ENCODE measurements at regions not wholly inside any gene's neighbourhood (a gene's known extent, or its start where the extent isn't known, plus 50 kb on each side); places are given as distances from the start of the nearest gene placed in this dataset.
A peak's percentile ranks its signal among the peaks of the same experiment; 100 is the strongest.

DNA sequence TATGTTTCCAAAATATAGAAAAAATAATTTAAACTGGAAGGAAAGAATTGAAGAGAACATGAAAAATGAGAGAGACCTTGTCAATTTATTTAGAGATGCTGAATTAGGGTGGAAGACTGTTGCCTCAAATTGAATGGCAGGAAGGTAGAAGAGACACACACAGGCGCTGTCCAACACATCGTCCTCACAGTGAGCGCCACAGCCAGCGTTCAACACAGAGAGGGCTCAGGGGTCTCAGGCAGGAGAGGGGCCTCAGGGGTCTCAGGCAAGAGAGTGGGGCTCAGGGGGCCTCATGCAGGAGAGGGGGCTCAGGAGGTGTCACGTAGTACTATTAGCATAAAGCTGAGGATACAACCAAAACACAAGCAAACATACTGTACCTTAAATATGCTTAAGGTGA lies 65.7 kb downstream of the TMEM18 start:
- DNase-seq (ENCODE audit: low spot score) = no peak

DNA sequence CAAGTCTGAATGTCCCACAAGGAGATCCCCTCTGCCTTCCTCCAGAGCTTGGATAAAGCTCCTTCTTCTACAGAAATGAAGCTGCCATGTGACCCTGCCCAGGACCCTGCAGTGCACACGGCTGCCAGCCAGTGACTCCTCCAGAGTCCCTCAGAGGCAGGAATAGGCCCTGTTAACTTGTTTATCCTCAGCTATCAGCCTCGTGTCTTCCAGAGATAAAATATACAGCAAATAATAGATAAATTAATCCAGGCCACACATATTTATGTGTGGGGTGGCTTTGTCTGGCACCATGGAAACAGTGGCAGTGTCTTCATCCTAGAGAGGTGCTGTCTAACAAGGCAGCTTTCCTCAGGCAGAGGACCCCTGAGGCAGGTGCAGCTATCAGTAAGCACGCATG lies 66.7 kb downstream of the TMEM18 start:
- DNase-seq (ENCODE audit: low spot score) = no peak

DNA sequence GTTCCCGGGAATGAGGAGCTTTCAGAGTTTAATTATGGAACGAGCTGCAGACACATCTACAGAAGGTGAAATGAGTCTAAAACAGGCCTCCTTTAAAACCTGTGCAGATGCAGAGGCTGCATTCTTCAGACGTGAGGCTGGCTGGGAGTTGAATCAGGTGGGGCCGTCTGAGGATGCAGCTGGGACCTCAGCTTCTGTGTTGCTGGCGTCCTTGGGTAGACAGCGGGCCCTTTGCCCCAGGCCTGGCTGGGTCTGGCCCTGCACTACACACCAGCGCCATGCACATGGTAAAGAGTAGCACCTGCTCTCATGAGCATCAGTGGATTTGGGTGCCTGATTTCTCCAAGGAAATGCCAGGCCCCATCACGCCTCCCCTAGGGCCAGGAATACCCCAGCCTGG lies 67.3 kb downstream of the TMEM18 start:
- DNase-seq (ENCODE audit: low spot score) = no peak

DNA sequence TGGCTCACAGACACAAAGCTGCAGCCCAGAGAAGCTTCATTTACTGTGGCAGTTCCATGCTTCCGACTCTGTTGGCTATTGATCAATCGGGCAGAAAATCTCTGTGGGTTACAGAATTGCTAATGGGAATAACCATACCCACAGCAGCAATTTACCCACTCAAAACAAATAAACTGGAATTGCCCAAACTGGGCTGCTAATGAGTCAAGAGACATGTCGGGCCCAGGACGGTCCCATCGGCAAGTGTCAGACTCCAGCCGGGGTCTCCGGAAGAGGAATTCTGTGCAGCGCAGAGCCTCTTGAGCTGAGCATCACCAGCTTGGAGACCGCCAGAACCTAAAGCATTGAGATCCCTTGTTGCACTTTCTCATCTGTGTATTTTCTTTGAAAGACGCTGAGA lies 67.8 kb downstream of the TMEM18 start:
- no peak for DNase-seq (ENCODE audit: low spot score)

DNA sequence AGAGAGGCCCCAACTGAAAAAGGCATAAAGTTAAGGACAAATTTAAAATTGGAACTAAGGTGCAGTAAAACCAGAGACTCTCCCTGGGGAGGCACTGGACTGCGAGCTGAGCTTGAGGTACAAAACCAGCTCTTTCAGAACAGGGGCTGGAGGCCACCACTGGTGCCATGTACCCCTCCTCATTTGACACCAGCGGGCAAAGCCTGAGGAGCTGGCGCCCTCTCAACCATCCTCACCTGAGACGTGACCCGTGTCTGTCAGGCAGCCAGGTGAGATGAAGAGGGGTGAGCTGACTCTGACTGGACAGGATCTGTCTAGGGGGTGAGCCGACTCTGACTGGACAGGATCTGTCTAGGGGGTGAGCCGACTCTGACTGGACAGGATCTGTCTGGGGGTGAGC lies 68.5 kb downstream of the TMEM18 start:
- DNase-seq (ENCODE audit: low spot score) = no peak

DNA sequence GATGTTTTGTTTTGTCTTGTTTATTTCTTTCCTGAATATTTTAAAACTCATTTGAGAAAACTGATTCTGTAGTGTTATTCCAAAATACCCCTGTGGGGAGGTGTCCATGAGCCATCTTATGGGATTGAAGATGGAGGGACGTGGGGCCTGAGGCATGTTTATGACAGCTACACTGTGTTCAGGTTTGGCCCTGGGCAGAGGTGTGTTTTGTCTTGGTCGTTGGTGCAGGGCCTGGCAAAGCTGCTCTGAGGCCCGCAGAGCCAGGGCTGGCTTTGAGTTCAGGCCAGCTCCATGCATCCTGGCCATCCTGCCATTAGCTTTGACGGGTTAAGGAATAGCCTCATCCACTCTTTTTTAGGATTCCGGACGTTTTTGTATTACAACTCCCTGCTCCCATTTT lies 68.9 kb downstream of the TMEM18 start:
- no peak for DNase-seq (ENCODE audit: low spot score)

DNA sequence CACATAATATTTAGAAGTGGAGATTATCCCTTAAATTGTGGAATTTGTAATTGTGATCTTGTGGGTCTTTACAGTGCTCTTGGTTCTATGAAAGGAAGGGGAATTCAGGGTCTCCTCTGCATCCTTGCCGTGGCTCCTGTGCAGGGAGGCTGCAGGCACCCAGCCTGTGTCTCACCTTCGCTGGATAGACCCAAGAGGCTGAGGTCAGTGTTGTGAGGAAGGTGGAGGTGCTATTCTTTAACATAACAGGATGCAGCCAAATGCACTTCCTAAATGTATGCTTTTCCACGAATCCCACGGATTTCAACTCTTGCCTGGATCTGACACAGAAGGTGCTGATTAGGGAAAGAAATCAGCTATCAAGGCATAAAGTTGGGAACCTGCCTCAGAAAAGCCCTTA lies 69.5 kb downstream of the TMEM18 start:
- no peak for DNase-seq (ENCODE audit: low spot score)

DNA sequence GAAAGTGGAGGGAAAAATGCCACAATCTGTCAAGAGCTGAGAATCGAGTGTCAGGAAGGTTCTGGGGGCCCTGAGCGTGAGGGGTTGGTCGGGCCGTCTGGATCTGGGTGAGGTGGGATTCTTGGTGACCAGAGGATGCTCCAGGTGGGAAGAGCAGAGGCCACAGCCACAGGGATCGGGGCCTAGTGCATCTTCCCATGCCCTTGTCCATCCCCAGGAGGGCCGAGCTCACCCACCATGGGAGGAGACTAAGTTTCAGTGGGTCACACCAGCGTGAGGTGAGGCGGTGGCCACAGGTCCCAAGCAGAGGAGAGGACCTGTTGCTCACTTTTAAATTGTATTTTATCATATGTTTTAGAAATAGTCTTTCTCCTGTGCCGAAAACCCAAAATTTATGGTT lies 70.0 kb downstream of the TMEM18 start:
- no peak for DNase-seq (ENCODE audit: low spot score)

DNA sequence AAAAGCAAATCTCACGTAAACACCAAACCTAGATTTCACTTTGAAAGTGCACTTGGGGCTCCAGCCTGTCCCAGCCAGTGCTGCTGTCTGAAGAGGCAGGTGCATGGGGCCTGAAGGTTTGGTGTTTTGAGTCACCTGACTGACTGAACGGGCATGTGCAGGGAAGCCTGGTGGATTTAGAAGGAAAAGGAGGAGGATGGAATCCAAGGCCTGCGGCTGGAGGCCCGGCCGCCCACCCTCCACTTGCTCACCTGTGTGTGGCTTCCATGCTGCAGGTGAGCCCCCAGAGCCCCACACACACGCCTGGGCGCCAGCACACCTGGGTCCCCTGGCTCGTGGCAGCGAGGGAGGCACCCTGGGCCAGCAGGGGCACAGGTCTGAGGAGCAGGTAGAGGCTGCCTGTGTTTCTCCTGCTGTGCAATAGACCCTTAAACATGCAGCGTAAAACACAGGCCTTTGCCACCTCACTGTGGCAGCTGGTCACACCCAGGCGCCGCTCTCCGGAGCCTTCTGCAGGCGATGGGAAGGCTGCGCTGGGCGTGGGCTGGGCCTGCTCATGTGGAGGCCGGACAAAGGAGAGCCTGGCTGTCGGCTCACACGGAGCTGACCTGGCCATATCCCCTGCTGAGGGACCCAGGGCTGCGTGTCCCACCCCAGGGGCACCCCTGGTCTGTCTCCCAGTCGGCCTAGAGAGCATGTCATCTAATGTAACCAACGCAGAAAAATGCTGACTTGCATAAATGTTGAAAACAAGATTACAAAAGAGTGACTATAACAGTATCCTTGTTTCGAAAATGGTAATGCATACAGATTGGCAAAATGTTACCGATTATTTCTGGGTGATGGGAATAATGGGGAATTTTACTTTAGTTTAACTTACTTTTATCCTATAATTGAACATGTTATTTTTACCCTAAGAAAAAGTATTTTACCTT lies 71.3 kb downstream of the TMEM18 start:
- no peak for DNase-seq (ENCODE audit: low spot score)

DNA sequence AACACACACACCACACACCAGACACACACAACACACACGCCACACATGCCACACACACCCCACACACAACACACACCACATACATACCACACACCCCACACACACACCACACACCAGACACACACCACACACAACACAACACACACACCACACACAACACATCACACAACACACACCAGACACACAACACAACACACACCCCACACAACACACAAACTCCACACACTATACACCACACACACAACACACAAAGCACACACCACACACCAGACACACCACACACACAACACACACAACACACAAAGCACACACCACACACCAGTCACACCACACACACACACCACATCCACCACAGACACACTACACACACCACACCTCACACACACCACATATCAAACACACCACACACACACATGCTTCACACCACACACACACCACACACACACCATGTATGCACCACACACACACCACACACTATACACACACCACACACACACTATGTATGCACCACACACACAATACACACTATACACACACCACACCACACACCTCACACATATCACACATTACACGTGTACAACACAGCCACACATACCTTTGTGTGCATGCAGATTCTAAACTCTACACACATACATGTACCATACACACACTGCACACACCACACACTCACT lies 72.2 kb downstream of the TMEM18 start:
- DNase-seq (ENCODE audit: low spot score) = no peak

DNA sequence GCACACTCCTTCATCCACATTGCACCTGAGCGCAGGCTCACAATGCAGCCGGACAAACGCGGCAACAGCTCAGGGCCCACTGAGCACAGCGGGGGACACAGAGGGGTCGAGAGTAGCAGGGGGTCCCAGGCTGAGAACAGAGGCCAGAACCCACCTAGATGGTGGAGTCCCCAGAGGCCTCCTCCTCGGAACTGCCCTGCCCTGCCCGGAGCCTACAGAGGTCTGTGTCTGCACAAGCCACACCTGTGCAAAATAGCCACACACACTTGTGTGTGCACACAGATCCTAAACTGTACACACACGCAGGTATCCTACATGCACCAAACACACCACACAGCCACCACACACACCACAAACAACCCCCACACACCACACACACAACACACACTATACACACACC lies 72.8 kb downstream of the TMEM18 start:
- DNase-seq (ENCODE audit: low spot score) = peak; percentile 20

DNA sequence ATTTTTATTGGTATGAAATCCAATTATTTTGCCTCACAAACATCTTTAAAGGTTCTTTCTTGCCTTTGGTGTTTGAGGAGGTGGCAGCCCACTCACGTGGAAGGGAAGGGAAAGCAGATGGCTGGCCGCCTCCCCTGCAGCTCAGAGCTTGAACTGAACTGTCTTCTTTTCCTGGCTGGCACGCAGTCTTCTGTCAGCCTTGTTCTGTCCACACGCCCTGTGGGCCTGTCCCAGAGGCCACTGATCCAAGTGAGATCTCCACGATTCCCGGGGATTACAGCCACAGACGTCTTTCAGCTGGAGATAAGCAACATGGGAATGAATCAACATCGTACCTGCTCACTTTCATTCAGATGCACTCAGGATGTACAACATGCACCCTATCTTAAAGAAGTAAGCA lies 73.3 kb downstream of the TMEM18 start:
- peak; percentile 1 for DNase-seq (ENCODE audit: low spot score)

DNA sequence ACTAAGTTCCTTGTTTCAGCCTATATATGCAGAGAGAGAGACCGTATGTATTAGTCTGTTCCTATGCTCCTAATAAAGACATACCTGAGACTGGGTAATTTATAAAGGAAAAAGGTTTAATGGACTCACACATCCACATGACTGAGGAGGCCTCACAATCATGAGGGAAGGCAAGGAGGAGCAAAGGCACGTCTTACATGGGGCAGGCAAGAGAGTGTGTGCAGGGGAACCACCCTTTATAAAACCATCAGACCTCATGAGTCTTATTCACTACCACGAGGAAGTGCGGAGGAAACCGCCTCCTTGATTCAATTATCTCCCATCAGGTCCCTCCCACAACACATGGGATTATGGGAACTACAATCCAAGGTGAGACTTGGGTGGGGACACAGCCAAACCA lies 73.8 kb downstream of the TMEM18 start:
- DNase-seq (ENCODE audit: low spot score) = no peak

DNA sequence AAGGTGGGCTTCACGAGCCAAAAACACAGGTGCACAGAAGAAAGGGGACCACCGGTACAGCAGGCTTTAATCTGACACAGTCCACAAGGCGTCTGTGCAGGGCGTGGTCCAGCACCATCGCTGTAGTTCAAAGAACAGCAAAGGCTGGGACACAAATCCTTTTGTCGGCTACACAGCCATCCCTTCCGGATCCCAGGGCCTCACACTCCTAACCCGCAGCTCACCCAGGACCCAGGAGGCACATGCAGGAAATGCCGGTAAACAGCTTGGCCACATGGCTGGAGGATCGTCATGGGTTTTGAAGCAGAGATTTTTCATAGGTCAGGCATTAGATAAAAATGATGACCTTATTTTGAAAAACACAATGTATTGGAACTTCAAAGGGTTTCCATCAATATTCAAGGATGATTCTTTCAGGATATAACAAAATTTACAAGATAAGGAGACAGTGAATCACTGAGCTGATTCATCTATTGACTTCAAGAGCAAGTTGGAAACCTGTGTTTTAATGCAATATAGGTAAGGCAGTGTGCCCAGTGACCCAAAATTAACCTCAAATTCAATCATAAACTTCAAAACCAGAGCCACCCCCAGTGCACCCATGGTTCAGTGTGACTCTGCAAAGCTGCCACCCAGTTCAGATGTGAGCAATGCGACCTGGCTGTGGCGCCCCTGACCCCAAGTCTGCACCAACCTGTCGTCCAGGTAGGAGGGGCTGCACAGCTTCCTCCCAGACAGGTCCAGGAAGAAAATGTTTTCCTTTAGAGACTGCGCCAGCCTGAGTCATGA lies 74.4 kb downstream of the TMEM18 start:
- DNase-seq (ENCODE audit: low spot score) = no peak

DNA sequence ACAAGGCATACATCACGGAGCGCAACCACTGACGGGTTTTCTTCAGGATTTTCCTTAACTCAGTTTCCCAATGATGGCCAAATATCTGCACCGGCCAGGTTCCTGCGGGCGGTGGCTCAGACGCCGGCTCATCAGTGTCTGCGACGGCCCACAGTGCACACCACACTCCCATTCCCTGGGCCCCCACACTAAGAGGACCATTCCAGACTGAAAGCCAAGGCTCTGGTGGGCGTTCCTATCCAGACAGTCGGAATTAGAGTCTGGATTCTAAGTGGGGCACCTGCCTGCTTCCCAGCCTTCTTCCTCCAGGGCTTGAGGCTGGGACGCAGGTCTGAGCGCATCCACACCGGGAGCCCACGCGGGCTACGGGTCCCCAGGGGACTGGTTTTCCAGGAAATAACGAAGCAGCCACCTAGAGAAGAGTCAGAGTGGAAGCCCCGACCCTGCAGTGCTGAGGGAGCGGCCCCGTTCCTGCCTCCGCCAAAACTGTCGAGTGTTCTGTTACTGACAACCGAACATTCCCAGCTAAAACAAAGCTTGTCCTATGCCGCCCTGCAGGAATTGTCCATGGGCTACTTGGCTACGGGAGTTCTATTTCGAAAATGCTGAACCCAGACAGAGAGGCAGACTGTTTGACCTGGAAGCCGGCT lies 75.3 kb downstream of the TMEM18 start:
- DNase-seq (ENCODE audit: low spot score) = no peak

DNA sequence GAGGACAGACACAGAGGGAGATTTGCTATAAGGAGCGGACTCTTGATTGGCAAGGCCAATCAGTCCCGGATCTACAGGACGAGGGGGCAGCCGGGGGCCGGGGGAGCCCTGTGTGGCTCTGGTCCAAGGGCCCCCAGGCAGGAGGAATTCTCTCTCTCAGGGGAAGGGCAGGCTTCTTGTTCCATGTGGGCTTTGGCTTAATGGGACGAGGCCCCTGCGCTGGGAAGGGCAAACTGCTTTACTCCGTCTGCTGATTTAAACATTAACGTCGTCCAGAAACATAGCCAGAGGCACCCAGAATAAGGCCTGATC lies 75.9 kb downstream of the TMEM18 start:
- DNase-seq (ENCODE audit: low spot score) = no peak

DNA sequence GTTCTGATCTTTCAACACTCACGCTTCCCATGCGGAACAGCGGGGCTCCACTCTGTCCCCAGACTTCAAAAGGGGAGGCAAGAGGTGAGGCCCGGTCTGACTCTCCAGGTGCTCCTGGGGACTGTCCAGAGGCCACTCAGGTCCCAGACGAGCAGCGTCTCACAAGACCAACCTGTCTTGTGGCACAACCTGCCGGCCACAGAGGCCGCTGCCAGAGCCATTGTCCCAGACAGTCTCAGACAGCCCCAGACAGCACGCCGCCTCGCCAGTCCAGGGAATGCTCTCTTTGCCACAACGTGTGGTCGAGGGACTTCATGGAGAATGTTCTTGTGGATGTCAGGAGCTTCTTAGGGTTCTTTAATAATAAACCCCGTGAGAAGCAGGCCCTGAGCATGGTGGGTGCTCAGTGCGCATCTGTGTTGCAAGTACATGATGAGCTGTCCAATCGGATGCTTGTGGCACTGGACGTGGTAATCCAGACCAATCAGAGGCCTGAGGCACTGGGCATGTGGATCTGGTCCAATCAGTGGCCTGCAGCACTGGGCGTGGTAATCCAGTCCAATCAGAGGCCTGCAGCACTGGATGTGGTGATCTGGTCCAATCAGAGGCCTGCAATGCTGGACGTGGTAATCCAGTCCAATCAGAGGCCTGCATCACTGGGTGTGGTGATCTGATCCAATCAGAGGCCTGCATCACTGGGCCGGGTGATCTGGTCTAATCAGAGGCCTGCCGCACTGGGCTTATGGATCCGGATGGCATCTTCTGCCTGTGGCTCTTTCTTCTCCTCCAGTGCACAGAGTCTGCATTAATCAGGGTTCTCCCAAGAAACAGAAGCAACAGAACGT lies 76.4 kb downstream of the TMEM18 start:
- peak; percentile 42 for DNase-seq (ENCODE audit: low spot score)

DNA sequence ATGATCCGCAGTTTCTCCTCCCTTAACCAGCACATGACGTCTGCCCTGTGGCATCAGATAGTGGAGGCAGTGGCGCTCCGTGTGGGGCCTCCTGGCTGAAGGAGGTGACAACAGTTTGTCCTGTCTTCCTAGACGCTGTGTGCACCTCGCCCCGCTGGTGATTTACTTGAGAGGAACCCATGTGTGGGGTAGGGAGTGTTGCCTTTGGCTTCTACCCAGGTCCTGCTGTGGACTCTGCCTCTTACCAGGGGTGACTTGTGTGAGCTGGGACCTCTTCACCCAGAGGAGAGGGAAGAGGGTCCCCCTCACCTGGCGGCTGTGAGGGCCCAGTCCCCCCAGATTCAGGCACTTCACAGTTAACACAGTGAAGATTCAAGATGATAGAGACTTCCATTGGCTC lies 77.6 kb downstream of the TMEM18 start:
- DNase-seq (ENCODE audit: low spot score) = no peak

DNA sequence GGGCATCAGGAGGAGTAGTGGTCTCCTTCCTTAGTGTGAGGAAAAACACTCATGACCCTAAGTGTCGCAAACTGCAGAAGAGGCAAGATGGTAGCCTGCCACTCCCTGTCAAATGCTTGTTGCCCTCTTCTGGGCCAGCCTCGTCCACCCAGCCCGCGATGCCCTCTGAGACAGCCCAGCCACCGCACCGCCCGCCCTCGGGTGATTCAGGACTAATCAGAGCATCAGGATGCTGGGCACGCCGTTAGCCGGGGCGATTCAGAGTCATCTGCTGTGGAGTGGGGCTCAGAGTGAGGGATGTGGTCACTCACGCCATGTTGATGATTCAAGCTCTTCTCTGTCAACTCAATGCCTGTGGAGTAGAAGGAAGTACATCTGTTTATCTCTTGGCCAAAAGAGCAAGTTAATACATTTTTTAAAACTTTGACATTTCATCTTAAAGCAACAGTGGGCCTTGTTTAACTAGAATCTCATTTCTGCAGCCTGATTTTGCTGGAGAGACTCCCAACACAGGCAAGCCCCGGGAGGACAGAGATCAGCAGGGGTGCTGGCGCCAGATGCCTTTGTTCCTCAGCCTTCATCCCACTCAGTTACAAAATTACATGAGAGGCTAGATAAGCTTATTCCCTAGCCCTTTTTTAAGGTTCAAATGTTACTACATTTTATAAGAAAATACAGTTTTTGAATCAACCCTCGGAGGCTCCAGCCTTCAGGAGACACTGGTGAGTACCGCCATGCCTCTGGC lies 79.0 kb downstream of the TMEM18 start:
- no peak for DNase-seq (ENCODE audit: low spot score)

DNA sequence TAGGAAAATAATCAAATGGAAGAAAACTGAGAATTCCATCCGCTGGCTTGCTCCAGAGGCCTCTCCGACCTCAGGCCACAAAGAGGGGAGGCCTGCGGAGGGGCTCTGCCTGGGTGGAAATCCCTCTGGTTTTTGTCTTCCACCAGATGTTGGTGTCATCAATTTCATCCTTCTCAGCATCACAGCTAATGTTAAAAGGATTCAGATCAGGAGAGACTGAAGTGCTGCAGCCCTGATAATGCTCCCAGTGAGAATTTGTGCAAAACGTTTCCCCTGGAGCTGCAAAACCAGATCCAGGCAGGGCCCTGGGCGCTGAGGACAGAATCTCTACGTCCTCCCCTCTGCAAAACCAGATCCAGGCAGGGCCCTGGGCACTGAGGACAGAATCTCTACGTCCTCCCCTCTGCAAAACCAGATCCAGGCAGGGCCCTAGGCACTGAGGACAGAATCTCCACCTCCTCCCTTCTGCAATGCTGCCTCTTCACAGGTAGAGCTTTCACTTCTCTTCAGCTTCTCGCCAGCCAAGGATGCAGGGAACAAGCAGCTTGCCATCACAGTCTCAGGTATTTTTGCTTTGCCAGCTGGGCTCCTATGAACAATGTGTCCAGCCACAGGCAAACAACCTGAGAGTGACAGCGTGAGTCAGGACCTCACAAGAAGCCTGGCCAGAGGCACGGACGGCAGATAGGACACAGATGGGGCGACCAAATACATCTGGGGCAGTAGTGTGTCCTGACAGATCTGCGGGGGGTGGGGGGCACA lies 81.2 kb downstream of the TMEM18 start:
- DNase-seq (ENCODE audit: low spot score) = no peak
